ENCODE measurements at regions not wholly inside any gene's neighbourhood (a gene's known extent, or its start where the extent isn't known, plus 50 kb on each side); places are given as distances from the start of the nearest gene placed in this dataset.

DNA sequence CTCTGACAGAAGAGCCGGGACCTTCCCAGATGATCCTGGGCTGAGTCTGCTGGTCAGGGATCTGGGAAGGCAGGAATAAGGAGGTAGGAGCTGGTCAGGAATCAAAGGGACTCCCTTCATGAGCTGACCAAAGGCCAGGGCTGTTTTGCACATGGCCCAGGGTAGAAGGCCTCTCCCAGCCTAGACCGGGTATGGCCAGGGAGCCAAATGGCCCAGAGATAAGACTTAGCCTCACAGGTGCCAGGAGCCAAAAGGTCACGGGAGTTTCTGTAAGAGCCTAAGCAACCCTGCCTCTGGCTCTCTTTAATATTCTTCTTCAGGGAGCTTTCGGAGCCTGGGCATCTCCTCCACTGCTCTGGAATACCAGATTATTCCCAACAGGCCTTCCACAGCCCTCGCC is 191.3 kb upstream of the PWP1 start:
- no peak for TF ChIP-seq CEBPB (IDR thresholded peaks at IDR 0.05)
- TF ChIP-seq, protein P1, sequence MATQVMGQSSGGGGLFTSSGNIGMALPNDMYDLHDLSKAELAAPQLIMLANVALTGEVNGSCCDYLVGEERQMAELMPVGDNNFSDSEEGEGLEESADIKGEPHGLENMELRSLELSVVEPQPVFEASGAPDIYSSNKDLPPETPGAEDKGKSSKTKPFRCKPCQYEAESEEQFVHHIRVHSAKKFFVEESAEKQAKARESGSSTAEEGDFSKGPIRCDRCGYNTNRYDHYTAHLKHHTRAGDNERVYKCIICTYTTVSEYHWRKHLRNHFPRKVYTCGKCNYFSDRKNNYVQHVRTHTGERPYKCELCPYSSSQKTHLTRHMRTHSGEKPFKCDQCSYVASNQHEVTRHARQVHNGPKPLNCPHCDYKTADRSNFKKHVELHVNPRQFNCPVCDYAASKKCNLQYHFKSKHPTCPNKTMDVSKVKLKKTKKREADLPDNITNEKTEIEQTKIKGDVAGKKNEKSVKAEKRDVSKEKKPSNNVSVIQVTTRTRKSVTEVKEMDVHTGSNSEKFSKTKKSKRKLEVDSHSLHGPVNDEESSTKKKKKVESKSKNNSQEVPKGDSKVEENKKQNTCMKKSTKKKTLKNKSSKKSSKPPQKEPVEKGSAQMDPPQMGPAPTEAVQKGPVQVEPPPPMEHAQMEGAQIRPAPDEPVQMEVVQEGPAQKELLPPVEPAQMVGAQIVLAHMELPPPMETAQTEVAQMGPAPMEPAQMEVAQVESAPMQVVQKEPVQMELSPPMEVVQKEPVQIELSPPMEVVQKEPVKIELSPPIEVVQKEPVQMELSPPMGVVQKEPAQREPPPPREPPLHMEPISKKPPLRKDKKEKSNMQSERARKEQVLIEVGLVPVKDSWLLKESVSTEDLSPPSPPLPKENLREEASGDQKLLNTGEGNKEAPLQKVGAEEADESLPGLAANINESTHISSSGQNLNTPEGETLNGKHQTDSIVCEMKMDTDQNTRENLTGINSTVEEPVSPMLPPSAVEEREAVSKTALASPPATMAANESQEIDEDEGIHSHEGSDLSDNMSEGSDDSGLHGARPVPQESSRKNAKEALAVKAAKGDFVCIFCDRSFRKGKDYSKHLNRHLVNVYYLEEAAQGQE (IDR thresholded peaks at IDR 0.05; ENCODE audit: low read depth), result no peak
- TF ChIP-seq TAF1 (IDR thresholded peaks at IDR 0.05; ENCODE audit: low read depth), result no peak
- TF ChIP-seq YY1 (IDR thresholded peaks at IDR 0.05; ENCODE audit: low read depth), result no peak
- TF ChIP-seq CREB1 (IDR thresholded peaks at IDR 0.05; ENCODE audit: low read depth), result no peak
- no peak for TF ChIP-seq TEAD4 (IDR thresholded peaks at IDR 0.05)
- TF ChIP-seq FOXM1 (IDR thresholded peaks at IDR 0.05; ENCODE audit: borderline replicate concordance, low read depth), result no peak
- TF ChIP-seq, protein P2, sequence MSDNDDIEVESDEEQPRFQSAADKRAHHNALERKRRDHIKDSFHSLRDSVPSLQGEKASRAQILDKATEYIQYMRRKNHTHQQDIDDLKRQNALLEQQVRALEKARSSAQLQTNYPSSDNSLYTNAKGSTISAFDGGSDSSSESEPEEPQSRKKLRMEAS (IDR thresholded peaks at IDR 0.05), result no peak
- TF ChIP-seq, protein P3, sequence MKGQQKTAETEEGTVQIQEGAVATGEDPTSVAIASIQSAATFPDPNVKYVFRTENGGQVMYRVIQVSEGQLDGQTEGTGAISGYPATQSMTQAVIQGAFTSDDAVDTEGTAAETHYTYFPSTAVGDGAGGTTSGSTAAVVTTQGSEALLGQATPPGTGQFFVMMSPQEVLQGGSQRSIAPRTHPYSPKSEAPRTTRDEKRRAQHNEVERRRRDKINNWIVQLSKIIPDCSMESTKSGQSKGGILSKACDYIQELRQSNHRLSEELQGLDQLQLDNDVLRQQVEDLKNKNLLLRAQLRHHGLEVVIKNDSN (IDR thresholded peaks at IDR 0.05), result no peak
- TF ChIP-seq NFIC (IDR thresholded peaks at IDR 0.05), result no peak
- no peak for TF ChIP-seq RAD21 (IDR thresholded peaks at IDR 0.05; ENCODE audit: low read depth)
- no peak for TF ChIP-seq EP300 (IDR thresholded peaks at IDR 0.05; ENCODE audit: borderline replicate concordance)
- TF ChIP-seq ZBTB7A (IDR thresholded peaks at IDR 0.05; ENCODE audit: low read depth), result no peak

All from Ishikawa (cell line).